GM19438 (cell line): ENCODE measurements at regions not wholly inside any gene's neighbourhood (a gene's known extent, or its start where the extent isn't known, plus 50 kb on each side); places are given as distances from the start of the nearest gene placed in this dataset.

Experiments used
- ATAC-seq: cut with Tn5 transposase; IDR thresholded peaks from one replicate; pipeline ENCODE4 v1.9.1; 2021; ENCODE audit warnings: low read depth; ENCODE audit not compliant: unreplicated experiment

GRCh38 chr4:32163125-32163524, 1443.0 kb downstream of the PCDH7 start:
- no peak for ATAC-seq

- ATAC-seq = no peak
These were observed 1449.7 kb downstream of the PCDH7 start for GRCh38 chr4:32169841-32170240.

GRCh38 chr4:32172086-32172485, 1451.9 kb downstream of the PCDH7 start:
- no peak for ATAC-seq

GRCh38 chr4:32172761-32173160, 1452.6 kb downstream of the PCDH7 start:
- ATAC-seq = no peak

GRCh38 chr4:32180086-32180485, 1459.9 kb downstream of the PCDH7 start:
- no peak for ATAC-seq

- no peak for ATAC-seq
These were observed 1464.0 kb downstream of the PCDH7 start for GRCh38 chr4:32184186-32184585.

- ATAC-seq = no peak
These were observed 1469.0 kb downstream of the PCDH7 start for GRCh38 chr4:32189130-32189529.

GRCh38 chr4:32189788-32190187, 1469.6 kb downstream of the PCDH7 start:
- no peak for ATAC-seq

GRCh38 chr4:32191961-32192360, 1471.8 kb downstream of the PCDH7 start:
- no peak for ATAC-seq

- no peak for ATAC-seq
These were observed 1472.2 kb downstream of the PCDH7 start for GRCh38 chr4:32192363-32192762.

GRCh38 chr4:32192991-32193390, 1472.8 kb downstream of the PCDH7 start:
- no peak for ATAC-seq

GRCh38 chr4:32196950-32197688, 1477.0 kb downstream of the PCDH7 start:
- ATAC-seq = no peak

- ATAC-seq = no peak
These were observed 1479.5 kb downstream of the PCDH7 start for GRCh38 chr4:32199639-32200038.

GRCh38 chr4:32203340-32203739, 1483.2 kb downstream of the PCDH7 start:
- ATAC-seq = no peak

GRCh38 chr4:32206756-32207155, 1486.6 kb downstream of the PCDH7 start:
- no peak for ATAC-seq

GRCh38 chr4:32207456-32207855, 1487.3 kb downstream of the PCDH7 start:
- ATAC-seq = no peak

- no peak for ATAC-seq
These were observed 1495.1 kb downstream of the PCDH7 start for GRCh38 chr4:32215277-32215676.

- ATAC-seq = no peak
These were observed 1496.3 kb downstream of the PCDH7 start for GRCh38 chr4:32216502-32216901.

GRCh38 chr4:32219306-32220075, 1499.3 kb downstream of the PCDH7 start:
- no peak for ATAC-seq

- no peak for ATAC-seq
These were observed 1506.0 kb downstream of the PCDH7 start for GRCh38 chr4:32226204-32226603.

- no peak for ATAC-seq
These were observed 1506.6 kb downstream of the PCDH7 start for GRCh38 chr4:32226733-32227132.

- no peak for ATAC-seq
These were observed 1523.8 kb downstream of the PCDH7 start for GRCh38 chr4:32243926-32244325.
